Kidney (tissue), 13 donors: ENCODE measurements at regions not wholly inside any gene's neighbourhood (a gene's known extent, or its start where the extent isn't known, plus 50 kb on each side); places are given as distances from the start of the nearest gene placed in this dataset.

ENCODE experiments used
- DNase-seq, 5 donors: peaks; one replicate each; pipeline ENCODE4 v3.0.0-alpha.2; 2013 to 2020
- FAIRE-seq: peaks from 2 replicates; lab custom pipeline; 2012; peaks lifted over from hg19 to GRCh38; lab: Jason Lieb, UNC
- H3K27ac ChIP-seq, 2 donors: one replicate each; pipeline ENCODE4 v1.7.0; 2013; ENCODE audit warnings: low read depth in 2 of 2, low read length in 2 of 2, inconsistent platforms in 1 of 2
- H3K27me3 ChIP-seq: one replicate; pipeline ENCODE4 v1.7.1; 2013; ENCODE audit warnings: low read length, inconsistent platforms; ENCODE audit not compliant: control insufficient read depth, insufficient read depth
- H3K36me3 ChIP-seq, 3 donors: one replicate each; pipeline versions ENCODE4 v1.7.0 to v1.7.1; 2013; ENCODE audit warnings: low read length in 3 of 3, control low read depth in 1 of 3, inconsistent platforms in 1 of 3; ENCODE audit not compliant: insufficient read depth in 3 of 3, control insufficient read depth in 2 of 3
- H3K4me1 ChIP-seq, 3 donors: one replicate each; pipeline versions ENCODE4 v1.7.0 to v1.7.1; 2013; ENCODE audit warnings: low read length in 3 of 3, inconsistent platforms in 1 of 3, low read depth in 1 of 3; ENCODE audit not compliant: control insufficient read depth in 2 of 3, insufficient read depth in 2 of 3
- H3K4me3 ChIP-seq, 3 donors: one replicate each; pipeline versions ENCODE4 v1.7.0 to v1.8.1; 2013; ENCODE audit warnings: low read length in 3 of 3, control low read depth in 1 of 3, inconsistent platforms in 1 of 3
- H3K9ac ChIP-seq, 3 donors: one replicate each; pipeline versions ENCODE4 v1.7.0 to v1.7.1; 2013; ENCODE audit warnings: low read length in 3 of 3, control low read depth in 1 of 3, inconsistent platforms in 1 of 3
- H3K9me3 ChIP-seq, 3 donors: one replicate each; pipeline versions ENCODE4 v1.7.0 to v1.7.1; 2013; ENCODE audit warnings: low read length in 3 of 3, control low read depth in 1 of 3, inconsistent platforms in 1 of 3; ENCODE audit not compliant: control insufficient read depth in 2 of 3, insufficient read depth in 1 of 3
- intact Hi-C: fragments of 100-400 bp; cut with DNase I; formaldehyde crosslinking; loops from one replicate; pipeline ENCODE4 v1.11.1; 2022
- TF ChIP-seq, protein P1 (sequence below): IDR thresholded peaks from 3 replicates; pipeline ENCODE4 v1.5.1; 2012; ENCODE audit warnings: mild to moderate bottlenecking, moderate library complexity, borderline replicate concordance; ENCODE audit not compliant: insufficient read depth; ENCODE audit errors: extremely low read depth
- donor health status: control.
- donor health status: control.
- donor health status: control.
- donor health status: control.
- donor health status: control.
- donor health status: DM: yes; HTN: yes; CAD: no.
- donor health status: Normal renal cell carcinoma (clear cell type).

DNA sequence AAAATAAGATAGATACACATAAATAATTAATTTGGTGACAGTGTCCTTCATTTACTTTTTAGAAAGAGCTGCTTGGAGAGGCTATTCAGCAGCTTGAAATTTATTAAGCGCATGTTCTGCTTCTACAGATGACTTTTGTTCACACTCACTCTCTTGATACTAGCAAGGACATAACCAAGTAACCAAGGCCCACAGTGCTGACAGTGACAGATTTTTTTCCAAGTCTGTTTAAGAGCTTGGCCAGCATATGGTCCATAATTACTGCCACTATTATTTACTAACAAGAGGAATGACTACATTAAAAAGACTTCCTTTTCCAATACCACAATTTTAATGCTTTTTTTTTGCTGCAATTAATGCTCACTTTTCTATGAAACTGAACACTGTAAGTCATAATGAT is 673.7 kb upstream of the MIR17HG start:
- intact Hi-C loops, result no loop called here
- no peak for FAIRE-seq
- H3K9me3 ChIP-seq, result no peaks in the 10 kb centered on the region
- no peaks in the 10 kb centered on the region for H3K4me1 ChIP-seq
- H3K9ac ChIP-seq, result no peak overlapping the region
- H3K36me3 ChIP-seq, result no peaks in the 10 kb centered on the region
- no peak overlapping the region for H3K4me3 ChIP-seq
- DNase-seq, result peak in 2 of 5 donors; percentile 39 to 79
- no peaks in the 10 kb centered on the region for H3K27me3 ChIP-seq
- H3K27ac ChIP-seq, result no peak overlapping the region
- TF ChIP-seq, protein P1, sequence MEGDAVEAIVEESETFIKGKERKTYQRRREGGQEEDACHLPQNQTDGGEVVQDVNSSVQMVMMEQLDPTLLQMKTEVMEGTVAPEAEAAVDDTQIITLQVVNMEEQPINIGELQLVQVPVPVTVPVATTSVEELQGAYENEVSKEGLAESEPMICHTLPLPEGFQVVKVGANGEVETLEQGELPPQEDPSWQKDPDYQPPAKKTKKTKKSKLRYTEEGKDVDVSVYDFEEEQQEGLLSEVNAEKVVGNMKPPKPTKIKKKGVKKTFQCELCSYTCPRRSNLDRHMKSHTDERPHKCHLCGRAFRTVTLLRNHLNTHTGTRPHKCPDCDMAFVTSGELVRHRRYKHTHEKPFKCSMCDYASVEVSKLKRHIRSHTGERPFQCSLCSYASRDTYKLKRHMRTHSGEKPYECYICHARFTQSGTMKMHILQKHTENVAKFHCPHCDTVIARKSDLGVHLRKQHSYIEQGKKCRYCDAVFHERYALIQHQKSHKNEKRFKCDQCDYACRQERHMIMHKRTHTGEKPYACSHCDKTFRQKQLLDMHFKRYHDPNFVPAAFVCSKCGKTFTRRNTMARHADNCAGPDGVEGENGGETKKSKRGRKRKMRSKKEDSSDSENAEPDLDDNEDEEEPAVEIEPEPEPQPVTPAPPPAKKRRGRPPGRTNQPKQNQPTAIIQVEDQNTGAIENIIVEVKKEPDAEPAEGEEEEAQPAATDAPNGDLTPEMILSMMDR, result no peak

DNA sequence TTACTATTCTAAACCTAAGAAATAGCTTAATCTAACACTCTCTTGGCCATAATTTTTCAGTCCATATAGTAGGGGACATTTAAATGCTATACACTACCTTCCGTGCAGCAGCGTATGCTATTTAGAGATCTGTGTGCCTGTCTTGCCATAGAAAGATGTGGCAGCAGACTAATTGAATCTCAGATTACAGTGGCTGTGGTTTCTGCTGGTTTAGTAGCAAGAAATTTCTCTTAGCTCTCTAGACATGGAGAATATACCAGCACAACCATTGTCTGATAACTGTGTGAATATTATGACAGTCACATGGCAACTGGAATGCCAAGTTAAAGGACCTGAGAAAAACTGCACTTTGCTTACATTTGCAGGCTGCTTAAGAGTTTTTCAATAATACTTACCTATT is 672.4 kb upstream of the MIR17HG start:
- Histone ChIP-seq H3K36me3 (no peaks in the 10 kb centered on the region), H3K27me3 (no peaks in the 10 kb centered on the region), H3K9me3 (no peaks in the 10 kb centered on the region), H3K4me1 (no peaks in the 10 kb centered on the region), H3K4me3 (no peak overlapping the region), H3K27ac (no peak overlapping the region), H3K9ac (no peak overlapping the region)
- DNase-seq (peak in 2 of 5 donors; percentile 43 to 51), FAIRE-seq (no peak)
- TF ChIP-seq, protein P1, result no peak
- intact Hi-C loops, result no loop called here

DNA sequence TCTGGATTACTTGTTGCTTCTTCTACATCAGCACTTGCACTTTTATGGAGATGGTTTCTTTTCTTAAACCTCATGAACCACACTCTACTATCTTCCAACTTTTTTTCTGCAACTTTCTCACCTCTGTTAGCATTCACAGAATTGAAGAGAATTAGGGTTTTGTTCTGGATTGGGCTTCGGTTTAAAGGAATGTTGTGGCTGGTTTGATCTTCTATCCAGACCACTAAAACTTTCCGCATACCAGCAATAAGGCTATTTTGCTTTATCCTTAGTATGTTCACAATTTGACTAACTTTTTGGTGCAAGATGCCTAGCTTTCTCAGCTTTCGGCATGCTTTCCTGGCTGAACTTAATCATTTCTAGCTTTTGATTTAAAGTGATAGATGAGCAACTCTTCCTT is 666.7 kb upstream of the MIR17HG start:
- intact Hi-C loops, result no loop called here
- no peak overlapping the region for H3K27ac ChIP-seq
- no peak for DNase-seq
- no peaks in the 10 kb centered on the region for H3K4me1 ChIP-seq
- H3K27me3 ChIP-seq, result no peaks in the 10 kb centered on the region
- no peak overlapping the region for H3K9ac ChIP-seq
- H3K4me3 ChIP-seq, result no peak overlapping the region
- TF ChIP-seq, protein P1, result no peak
- no peaks in the 10 kb centered on the region for H3K9me3 ChIP-seq
- no peak for FAIRE-seq
- H3K36me3 ChIP-seq, result no peaks in the 10 kb centered on the region

DNA sequence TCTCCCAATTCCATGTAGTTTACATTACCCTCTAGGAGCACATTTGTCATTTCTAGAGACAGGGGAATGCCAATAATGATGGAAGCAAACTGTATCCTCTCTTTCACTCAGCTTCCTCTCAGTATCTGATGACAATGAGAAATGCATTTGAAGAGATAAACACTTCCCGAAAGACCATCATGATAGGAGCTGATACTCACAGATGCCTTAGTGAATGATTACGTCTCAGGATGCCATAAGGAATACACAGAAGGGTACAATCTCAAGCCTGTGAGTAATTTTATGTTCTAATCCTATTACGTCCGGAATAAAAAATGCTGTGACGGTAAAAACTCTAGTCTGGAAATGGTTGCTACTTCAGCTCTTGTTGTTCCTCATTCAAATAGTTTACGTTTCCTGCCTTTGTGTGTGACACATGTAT is 663.8 kb upstream of the MIR17HG start:
- Histone ChIP-seq H3K36me3 (no peaks in the 10 kb centered on the region), H3K9ac (no peak overlapping the region), H3K27ac (no peak overlapping the region), H3K27me3 (no peaks in the 10 kb centered on the region), H3K4me3 (no peak overlapping the region), H3K9me3 (no peaks in the 10 kb centered on the region), H3K4me1 (no peaks in the 10 kb centered on the region)
- intact Hi-C loops, result no loop called here
- TF ChIP-seq, protein P1, result no peak
- peak in 1 of 5 donors; percentile 23 for DNase-seq
- FAIRE-seq, result no peak
